Endometrial microvascular endothelial cells (primary cell): ENCODE measurements at regions not wholly inside any gene's neighbourhood (a gene's known extent, or its start where the extent isn't known, plus 50 kb on each side); places are given as distances from the start of the nearest gene placed in this dataset.

Experiments used
- in situ Hi-C: cut with HindIII; loops from 2 replicates; pipeline ENCODE4 v1.10.0; 2017; ENCODE audit warnings: low sequenced_read_pairs, low pct_unique_long_range_greater_than_20kb; ENCODE audit errors: inconsistent ontology term

GRCh38 chr11:11789735-11790369 is 51.9 kb upstream of the USP47 start:
- in situ Hi-C loops = loop anchor here (10.0 kb wide), 1 partner anchor 755 kb away; no protein-coding TSS in a partner anchor

- in situ Hi-C loops = no loop called here
Measured at GRCh38 chr11:11788063-11788710, 53.6 kb upstream of the USP47 start.

GRCh38 chr11:11787305-11788062 is 54.3 kb upstream of the USP47 start:
- in situ Hi-C loops = no loop called here

- in situ Hi-C loops = no loop called here
Measured at GRCh38 chr11:11786771-11787170, 55.0 kb upstream of the USP47 start.

GRCh38 chr11:11786234-11786633 is 55.5 kb upstream of the USP47 start:
- in situ Hi-C loops = no loop called here

GRCh38 chr11:11782532-11783110 is 59.2 kb upstream of the USP47 start:
- in situ Hi-C loops = no loop called here

GRCh38 chr11:11780858-11781257 is 60.9 kb upstream of the USP47 start:
- in situ Hi-C loops = no loop called here

- in situ Hi-C loops = no loop called here
Measured at GRCh38 chr11:11779975-11780374, 61.8 kb upstream of the USP47 start.

GRCh38 chr11:11777897-11778296 is 63.9 kb upstream of the USP47 start:
- in situ Hi-C loops = no loop called here

- in situ Hi-C loops = no loop called here
Measured at GRCh38 chr11:11776714-11777113, 65.1 kb upstream of the USP47 start.

GRCh38 chr11:11774928-11775327 is 66.8 kb upstream of the USP47 start:
- in situ Hi-C loops = no loop called here

GRCh38 chr11:11772865-11773515 is 68.8 kb upstream of the USP47 start:
- in situ Hi-C loops = no loop called here

- in situ Hi-C loops = no loop called here
Measured at GRCh38 chr11:11770921-11771486, 70.8 kb upstream of the USP47 start.

GRCh38 chr11:11770296-11770695 is 71.5 kb upstream of the USP47 start:
- in situ Hi-C loops = no loop called here

- in situ Hi-C loops = no loop called here
Measured at GRCh38 chr11:11769782-11770181, 72.0 kb upstream of the USP47 start.

GRCh38 chr11:11769362-11769761 is 72.4 kb upstream of the USP47 start:
- in situ Hi-C loops = no loop called here

- in situ Hi-C loops = no loop called here
Measured at GRCh38 chr11:11764423-11764803, 77.4 kb upstream of the USP47 start.

- in situ Hi-C loops = no loop called here
Measured at GRCh38 chr11:11763796-11764422, 77.9 kb upstream of the USP47 start.

GRCh38 chr11:11760838-11761237 is 80.9 kb upstream of the USP47 start:
- in situ Hi-C loops = no loop called here
